OCI-LY1 (cell line): ENCODE measurements at regions not wholly inside any gene's neighbourhood (a gene's known extent, or its start where the extent isn't known, plus 50 kb on each side); places are given as distances from the start of the nearest gene placed in this dataset.
"Not testable (repeated sequence)": the region's sequence is repeated elsewhere in the genome, so short reads cannot be mapped to it uniquely, and the experiment has no call there.

Experiments
- EZH2 ChIP-seq: fragments of 200-600 bp; sonication (generic), shearing (Covaris generic); IDR thresholded peaks from 2 replicates; pipeline ENCODE4 v1.8.0; 2017; ENCODE audit warnings: borderline replicate concordance, mixed run types, mild to moderate bottlenecking, antibody characterized with exemption, low read length, moderate library complexity, mixed read lengths
- TF ChIP-seq, protein P1 (sequence below): fragments of 200-600 bp; sonication (generic), shearing (Covaris generic); IDR thresholded peaks from 2 replicates; pipeline ENCODE4 v1.5.1; 2017; ENCODE audit warnings: mild to moderate bottlenecking, antibody characterized with exemption, low read length, moderate library complexity, mixed read lengths

DNA sequence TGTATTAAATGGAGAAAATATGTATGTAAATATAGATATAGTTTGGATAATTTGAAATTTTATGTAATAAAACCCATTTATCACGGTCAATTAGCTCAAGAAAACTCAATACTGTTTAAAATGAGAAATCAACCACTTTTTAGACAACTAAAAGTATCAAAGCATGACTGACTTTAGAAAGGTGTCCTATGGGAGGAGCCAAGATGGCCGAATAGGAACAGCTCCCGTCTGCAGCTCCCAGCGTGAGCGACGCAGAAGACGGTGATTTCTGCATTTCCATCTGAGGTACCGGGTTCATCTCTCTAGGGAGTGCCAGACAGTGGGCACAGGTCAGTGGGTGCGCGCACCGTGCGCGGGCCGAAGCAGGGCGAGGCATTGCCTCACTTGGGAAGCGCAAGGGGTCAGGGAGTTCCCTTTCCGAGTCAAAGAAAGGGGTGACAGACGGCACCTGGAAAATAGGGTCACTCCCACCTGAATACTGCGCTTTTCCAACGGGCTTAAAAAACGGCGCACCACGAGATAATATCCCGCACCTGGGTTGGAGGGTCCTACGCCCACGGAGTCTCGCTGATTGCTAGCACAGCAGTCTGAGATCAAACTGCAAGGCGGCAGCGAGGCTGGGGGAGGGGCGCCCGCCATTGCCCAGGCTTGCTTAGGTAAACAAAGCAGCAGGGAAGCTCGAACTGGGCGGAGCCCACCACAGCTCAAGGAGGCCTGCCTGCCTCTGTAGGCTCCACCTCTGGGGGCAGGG, 182.8 kb upstream of the NECTIN3 start:
- TF ChIP-seq, protein P1, sequence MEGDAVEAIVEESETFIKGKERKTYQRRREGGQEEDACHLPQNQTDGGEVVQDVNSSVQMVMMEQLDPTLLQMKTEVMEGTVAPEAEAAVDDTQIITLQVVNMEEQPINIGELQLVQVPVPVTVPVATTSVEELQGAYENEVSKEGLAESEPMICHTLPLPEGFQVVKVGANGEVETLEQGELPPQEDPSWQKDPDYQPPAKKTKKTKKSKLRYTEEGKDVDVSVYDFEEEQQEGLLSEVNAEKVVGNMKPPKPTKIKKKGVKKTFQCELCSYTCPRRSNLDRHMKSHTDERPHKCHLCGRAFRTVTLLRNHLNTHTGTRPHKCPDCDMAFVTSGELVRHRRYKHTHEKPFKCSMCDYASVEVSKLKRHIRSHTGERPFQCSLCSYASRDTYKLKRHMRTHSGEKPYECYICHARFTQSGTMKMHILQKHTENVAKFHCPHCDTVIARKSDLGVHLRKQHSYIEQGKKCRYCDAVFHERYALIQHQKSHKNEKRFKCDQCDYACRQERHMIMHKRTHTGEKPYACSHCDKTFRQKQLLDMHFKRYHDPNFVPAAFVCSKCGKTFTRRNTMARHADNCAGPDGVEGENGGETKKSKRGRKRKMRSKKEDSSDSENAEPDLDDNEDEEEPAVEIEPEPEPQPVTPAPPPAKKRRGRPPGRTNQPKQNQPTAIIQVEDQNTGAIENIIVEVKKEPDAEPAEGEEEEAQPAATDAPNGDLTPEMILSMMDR: not testable (repeated sequence)
- TF ChIP-seq EZH2: not testable (repeated sequence)
